ENCODE measurements at regions not wholly inside any gene's neighbourhood (a gene's known extent, or its start where the extent isn't known, plus 50 kb on each side); places are given as distances from the start of the nearest gene placed in this dataset.

GRCh38 chr22:49018601-49019000, 809.1 kb downstream of the BRD1 start:
- no peak for TF ChIP-seq CTCF (IDR thresholded peaks at IDR 0.05)
- H3K27me3 ChIP-seq = no peaks in the 10 kb centered on the region
- no peak overlapping the region for H3K4me3 ChIP-seq
- H3K27ac ChIP-seq = no peak overlapping the region
- H3K36me3 ChIP-seq = no peaks in the 10 kb centered on the region
- DNase-seq (ENCODE audit: low spot score) = peak; percentile 50
- no peaks in the 10 kb centered on the region for H3K9me3 ChIP-seq
- H3K4me1 ChIP-seq = peaks cover 0 to 15% of the 10 kb centered on the region in 2 donors

- H3K4me3 ChIP-seq = no peak overlapping the region
- TF ChIP-seq CTCF (IDR thresholded peaks at IDR 0.05) = no peak
- H3K36me3 ChIP-seq = no peaks in the 10 kb centered on the region
- peak; percentile 54 for DNase-seq (ENCODE audit: low spot score)
- H3K9me3 ChIP-seq = no peaks in the 10 kb centered on the region
- H3K27ac ChIP-seq = no peak overlapping the region
- H3K27me3 ChIP-seq = no peaks in the 10 kb centered on the region
- H3K4me1 ChIP-seq = peaks cover 0 to 15% of the 10 kb centered on the region in 2 donors
Measured at GRCh38 chr22:49017482-49018329, 810.0 kb downstream of the BRD1 start.

GRCh38 chr22:49016909-49017481, 810.7 kb downstream of the BRD1 start:
- TF ChIP-seq CTCF (IDR thresholded peaks at IDR 0.05) = no peak
- peaks cover 0 to 15% of the 10 kb centered on the region in 2 donors for H3K4me1 ChIP-seq
- H3K4me3 ChIP-seq = no peak overlapping the region
- no peaks in the 10 kb centered on the region for H3K9me3 ChIP-seq
- H3K27ac ChIP-seq = peak overlapping the region; percentile 35 to 43
- peak; percentile 56 for DNase-seq (ENCODE audit: low spot score)
- no peaks in the 10 kb centered on the region for H3K36me3 ChIP-seq
- H3K27me3 ChIP-seq = no peaks in the 10 kb centered on the region

GRCh38 chr22:49015993-49016908, 811.4 kb downstream of the BRD1 start:
- H3K4me1 ChIP-seq = peaks cover 0 to 15% of the 10 kb centered on the region in 2 donors

More at GRCh38 chr22:49015993-49016908, 811.4 kb downstream of the BRD1 start:
- TF ChIP-seq CTCF (IDR thresholded peaks at IDR 0.05) = no peak
- DNase-seq (ENCODE audit: low spot score) = peak; percentile 61
- H3K4me3 ChIP-seq = no peak overlapping the region
- no peaks in the 10 kb centered on the region for H3K36me3 ChIP-seq
- H3K27ac ChIP-seq = peak overlapping the region; percentile 35 to 43
- no peaks in the 10 kb centered on the region for H3K27me3 ChIP-seq
- no peaks in the 10 kb centered on the region for H3K9me3 ChIP-seq

Measured in right atrium auricular region (tissue), 2 donors.